Activated T-helper 2 cell treated with anti-CD3 and anti-CD28 coated beads, Interferon-gamma antibody, Interleukin-2, Interleukin-4, amounts not matched to agents 10 μg/mL and 5 μg/mL and 100 μg/mL, durations not matched to agents 14 hours and 24 hours and 36 hours (primary cell): ENCODE measurements at regions not wholly inside any gene's neighbourhood (a gene's known extent, or its start where the extent isn't known, plus 50 kb on each side); places are given as distances from the start of the nearest gene placed in this dataset.
"Not testable (repeated sequence)": the region's sequence is repeated elsewhere in the genome, so short reads cannot be mapped to it uniquely, and the experiment has no call there.

Experiments used
- DNase-seq: peaks from one replicate; pipeline ENCODE4 v3.0.0; 2021; ENCODE audit warnings: low spot score
- H3K27ac Mint-ChIP-seq: one replicate; pipeline ENCODE4 v1.8.0; 2021; ENCODE audit warnings: mixed read lengths
- H3K27me3 Mint-ChIP-seq: one replicate; pipeline ENCODE4 v1.8.0; 2021; ENCODE audit warnings: low read depth, mixed read lengths
- H3K36me3 Mint-ChIP-seq: one replicate; pipeline ENCODE4 v1.8.0; 2021; ENCODE audit warnings: low read depth, mixed read lengths
- H3K4me1 Mint-ChIP-seq: one replicate; pipeline ENCODE4 v1.8.0; 2021; ENCODE audit warnings: low read depth, mixed read lengths
- H3K4me3 Mint-ChIP-seq: one replicate; pipeline ENCODE4 v1.8.0; 2021; ENCODE audit warnings: low read depth, mild to moderate bottlenecking, moderate library complexity, mixed read lengths
- H3K9me3 Mint-ChIP-seq: one replicate; pipeline ENCODE4 v1.8.0; 2021; ENCODE audit warnings: mixed read lengths
- intact Hi-C: fragments of 100-400 bp; cut with micrococcal nuclease; formaldehyde crosslinking; loops from one replicate; pipeline ENCODE4 v1.15.1; 2023

DNA sequence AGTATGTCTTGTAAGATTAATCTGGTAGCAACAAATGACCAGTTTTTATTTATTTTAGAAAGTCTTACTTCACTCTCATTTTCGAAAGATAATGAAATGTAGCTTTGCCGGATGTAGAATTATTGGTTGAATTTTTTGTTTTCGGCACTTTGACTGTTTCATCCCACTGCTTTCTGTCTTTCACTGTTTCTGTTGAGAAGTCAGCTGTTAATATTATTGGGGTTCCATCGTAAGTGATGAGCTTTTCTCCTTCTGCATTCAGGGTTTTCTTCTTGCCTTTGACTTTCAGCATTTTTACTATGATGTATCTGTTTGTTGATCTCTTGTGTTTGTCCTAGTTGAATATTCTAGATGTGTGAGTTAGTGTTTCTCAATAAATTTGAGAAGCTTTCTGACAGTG, 383.4 kb downstream of the PAX1 start:
- H3K27ac Mint-ChIP-seq, result no peak overlapping the region
- no peaks in the 10 kb centered on the region for H3K4me1 Mint-ChIP-seq
- peaks cover 60% of the 10 kb centered on the region for H3K9me3 Mint-ChIP-seq
- H3K36me3 Mint-ChIP-seq, result no peaks in the 10 kb centered on the region
- intact Hi-C loops, result no loop called here
- no peaks in the 10 kb centered on the region for H3K27me3 Mint-ChIP-seq
- no peak overlapping the region for H3K4me3 Mint-ChIP-seq
- no peak for DNase-seq

- Mint-ChIP-seq H3K4me1 (no peaks in the 10 kb centered on the region), H3K4me3 (no peak overlapping the region), H3K27ac (no peak overlapping the region), H3K36me3 (no peaks in the 10 kb centered on the region), H3K9me3 (peaks cover 40% of the 10 kb centered on the region), H3K27me3 (no peaks in the 10 kb centered on the region)
- intact Hi-C loops, result no loop called here
- no peak for DNase-seq
Observed at GRCh38 chr20:22080985-22081384, 375.5 kb downstream of the PAX1 start.

GRCh38 chr20:22074635-22075034, 369.2 kb downstream of the PAX1 start:
- no peaks in the 10 kb centered on the region for H3K27me3 Mint-ChIP-seq
- no peaks in the 10 kb centered on the region for H3K4me1 Mint-ChIP-seq
- no peak overlapping the region for H3K4me3 Mint-ChIP-seq
- no peaks in the 10 kb centered on the region for H3K36me3 Mint-ChIP-seq
- peaks cover 23% of the 10 kb centered on the region for H3K9me3 Mint-ChIP-seq
- DNase-seq, result no peak
- intact Hi-C loops, result no loop called here
- H3K27ac Mint-ChIP-seq, result no peak overlapping the region

DNA sequence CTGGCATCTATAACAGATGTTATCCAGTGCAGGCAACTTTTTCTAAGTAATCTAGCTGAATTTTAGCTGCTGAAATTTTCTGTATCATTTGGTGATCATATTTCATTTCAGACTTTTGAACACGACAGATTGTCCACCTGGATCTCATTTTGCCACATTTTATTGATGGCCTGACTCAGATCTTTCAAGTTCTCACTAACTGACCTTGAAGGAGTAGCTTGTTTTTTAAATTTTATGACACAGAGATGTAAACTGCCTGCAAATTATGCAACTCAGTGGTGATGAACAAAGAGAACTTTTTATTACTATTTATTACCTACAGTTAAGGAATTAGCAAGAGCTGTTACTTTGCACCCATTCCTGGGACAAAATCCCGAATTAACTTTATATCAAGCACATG, 366.4 kb downstream of the PAX1 start:
- peaks cover 38% of the 10 kb centered on the region for H3K9me3 Mint-ChIP-seq
- H3K27ac Mint-ChIP-seq, result no peak overlapping the region
- H3K4me1 Mint-ChIP-seq, result no peaks in the 10 kb centered on the region
- DNase-seq, result no peak
- no peaks in the 10 kb centered on the region for H3K36me3 Mint-ChIP-seq
- intact Hi-C loops, result no loop called here
- no peak overlapping the region for H3K4me3 Mint-ChIP-seq
- no peaks in the 10 kb centered on the region for H3K27me3 Mint-ChIP-seq

DNA sequence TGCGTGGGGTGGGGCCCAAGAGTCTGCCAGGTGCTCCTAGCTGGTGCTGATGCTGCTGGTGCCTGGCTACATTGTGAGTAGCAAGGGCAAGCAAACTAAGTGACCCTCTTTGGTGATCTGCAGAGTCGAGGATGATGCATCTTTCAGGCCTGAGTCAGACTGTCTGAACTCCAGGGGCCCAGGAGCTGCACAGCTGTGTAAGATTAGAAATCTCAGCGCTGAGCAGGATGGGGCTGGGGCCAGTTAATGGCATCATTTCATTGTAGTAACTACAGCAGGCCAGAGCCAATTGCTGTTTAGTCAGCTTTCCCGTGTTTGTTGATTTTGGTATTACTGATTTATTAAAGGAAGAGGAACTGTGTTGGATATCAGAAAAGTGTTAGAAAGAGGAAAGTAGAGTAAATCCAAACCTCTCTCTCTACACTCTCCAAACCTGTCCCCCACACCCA, 365.2 kb downstream of the PAX1 start:
- no peak for DNase-seq
- intact Hi-C loops, result no loop called here
- Mint-ChIP-seq H3K27me3 (no peaks in the 10 kb centered on the region), H3K9me3 (peaks cover 46% of the 10 kb centered on the region), H3K4me1 (no peaks in the 10 kb centered on the region), H3K4me3 (no peak overlapping the region), H3K27ac (no peak overlapping the region), H3K36me3 (no peaks in the 10 kb centered on the region)

DNA sequence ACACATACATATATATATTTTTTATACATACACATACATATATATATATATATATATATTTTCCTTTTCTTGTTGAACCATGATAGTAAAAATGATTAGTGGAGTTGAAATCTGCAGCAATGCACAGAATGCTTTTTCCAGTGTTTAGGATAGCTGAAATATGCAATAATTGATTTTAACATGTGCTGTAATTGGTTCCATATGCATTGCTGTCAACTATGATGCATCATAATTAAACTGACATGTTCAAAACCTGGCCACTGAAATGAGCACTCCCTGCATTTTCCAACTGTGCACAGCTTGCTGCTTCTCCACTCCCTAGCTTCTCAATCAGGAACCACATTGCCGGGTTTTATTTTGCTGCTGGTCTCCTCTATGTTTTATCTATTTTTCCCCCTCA, 358.3 kb downstream of the PAX1 start:
- H3K4me3 Mint-ChIP-seq, result no peak overlapping the region
- H3K9me3 Mint-ChIP-seq, result peaks cover 79% of the 10 kb centered on the region
- H3K27me3 Mint-ChIP-seq, result no peaks in the 10 kb centered on the region
- intact Hi-C loops, result no loop called here
- no peaks in the 10 kb centered on the region for H3K4me1 Mint-ChIP-seq
- no peak for DNase-seq
- H3K36me3 Mint-ChIP-seq, result no peaks in the 10 kb centered on the region
- no peak overlapping the region for H3K27ac Mint-ChIP-seq

DNA sequence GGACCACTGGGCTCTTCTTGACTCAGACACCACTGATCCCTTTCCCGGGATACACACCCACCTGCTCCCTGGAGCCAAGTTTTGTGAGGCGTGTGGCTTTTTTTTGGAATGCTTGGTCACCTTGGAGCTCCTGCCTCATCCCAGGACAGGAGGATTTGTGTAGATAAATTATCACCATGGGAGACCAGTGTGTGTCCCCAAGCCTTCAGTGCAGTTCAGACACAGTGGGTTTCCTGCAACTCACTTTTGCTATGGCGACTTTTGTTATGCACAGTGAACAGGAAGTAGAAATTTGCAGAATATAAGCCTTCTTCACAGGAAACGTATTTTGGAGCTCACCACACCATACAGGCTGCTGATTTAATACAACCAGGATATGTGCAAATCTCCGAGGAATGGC, 357.4 kb downstream of the PAX1 start:
- Mint-ChIP-seq H3K27me3 (no peaks in the 10 kb centered on the region), H3K4me1 (no peaks in the 10 kb centered on the region), H3K36me3 (no peaks in the 10 kb centered on the region), H3K4me3 (no peak overlapping the region), H3K27ac (no peak overlapping the region), H3K9me3 (peaks cover 80% of the 10 kb centered on the region)
- DNase-seq, result no peak
- intact Hi-C loops, result no loop called here

DNA sequence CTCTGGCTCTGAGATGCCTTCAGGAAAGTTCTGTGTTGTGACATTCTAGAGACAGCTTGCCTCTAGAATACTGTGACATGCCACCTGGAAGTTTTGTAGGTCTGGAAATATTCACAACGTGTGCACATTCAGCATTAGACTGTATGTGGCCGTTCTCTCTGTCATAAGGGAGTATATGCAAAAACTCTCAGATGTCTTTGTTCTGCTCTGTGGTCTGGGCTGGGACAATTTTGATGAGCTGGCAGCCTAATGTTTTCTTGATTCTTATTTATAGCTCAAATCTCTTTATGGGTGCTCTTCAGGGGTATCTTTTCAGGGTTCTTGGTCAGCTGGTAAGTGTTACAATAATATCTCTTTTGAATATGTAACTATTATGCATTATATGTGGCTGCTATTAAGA, 355.1 kb downstream of the PAX1 start:
- H3K36me3 Mint-ChIP-seq, result no peaks in the 10 kb centered on the region
- intact Hi-C loops, result no loop called here
- no peak overlapping the region for H3K4me3 Mint-ChIP-seq
- no peaks in the 10 kb centered on the region for H3K27me3 Mint-ChIP-seq
- H3K27ac Mint-ChIP-seq, result no peak overlapping the region
- no peak for DNase-seq
- no peaks in the 10 kb centered on the region for H3K4me1 Mint-ChIP-seq
- H3K9me3 Mint-ChIP-seq, result peaks cover 65% of the 10 kb centered on the region

DNA sequence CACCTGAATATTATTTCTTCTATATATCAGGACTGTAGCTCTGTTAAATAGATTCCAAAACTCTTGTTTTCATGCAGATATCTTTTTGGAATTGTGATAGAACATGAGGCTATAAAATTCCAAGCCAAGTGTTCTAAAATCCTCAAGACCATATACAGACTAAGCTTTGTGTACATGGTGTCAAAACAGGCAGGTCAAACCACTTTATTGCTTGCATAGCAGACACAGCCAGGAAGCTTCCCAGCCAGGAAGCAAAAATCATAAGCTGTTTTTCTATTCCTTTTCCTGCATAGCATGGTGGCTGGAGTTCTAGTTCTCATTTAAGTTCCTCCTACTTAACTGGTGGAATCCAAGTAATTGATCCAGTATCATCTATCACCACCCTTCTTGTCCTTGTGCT, 353.3 kb downstream of the PAX1 start:
- intact Hi-C loops, result no loop called here
- no peak overlapping the region for H3K27ac Mint-ChIP-seq
- H3K36me3 Mint-ChIP-seq, result no peaks in the 10 kb centered on the region
- H3K4me1 Mint-ChIP-seq, result no peaks in the 10 kb centered on the region
- H3K4me3 Mint-ChIP-seq, result no peak overlapping the region
- DNase-seq, result no peak
- H3K9me3 Mint-ChIP-seq, result peaks cover 50% of the 10 kb centered on the region
- H3K27me3 Mint-ChIP-seq, result no peaks in the 10 kb centered on the region

- Mint-ChIP-seq H3K27ac (no peak overlapping the region), H3K36me3 (no peaks in the 10 kb centered on the region), H3K9me3 (peaks cover 39% of the 10 kb centered on the region), H3K4me1 (no peaks in the 10 kb centered on the region), H3K27me3 (no peaks in the 10 kb centered on the region), H3K4me3 (no peak overlapping the region)
- DNase-seq, result no peak
- intact Hi-C loops, result no loop called here
Observed at GRCh38 chr20:22055981-22056380, 350.5 kb downstream of the PAX1 start.

DNA sequence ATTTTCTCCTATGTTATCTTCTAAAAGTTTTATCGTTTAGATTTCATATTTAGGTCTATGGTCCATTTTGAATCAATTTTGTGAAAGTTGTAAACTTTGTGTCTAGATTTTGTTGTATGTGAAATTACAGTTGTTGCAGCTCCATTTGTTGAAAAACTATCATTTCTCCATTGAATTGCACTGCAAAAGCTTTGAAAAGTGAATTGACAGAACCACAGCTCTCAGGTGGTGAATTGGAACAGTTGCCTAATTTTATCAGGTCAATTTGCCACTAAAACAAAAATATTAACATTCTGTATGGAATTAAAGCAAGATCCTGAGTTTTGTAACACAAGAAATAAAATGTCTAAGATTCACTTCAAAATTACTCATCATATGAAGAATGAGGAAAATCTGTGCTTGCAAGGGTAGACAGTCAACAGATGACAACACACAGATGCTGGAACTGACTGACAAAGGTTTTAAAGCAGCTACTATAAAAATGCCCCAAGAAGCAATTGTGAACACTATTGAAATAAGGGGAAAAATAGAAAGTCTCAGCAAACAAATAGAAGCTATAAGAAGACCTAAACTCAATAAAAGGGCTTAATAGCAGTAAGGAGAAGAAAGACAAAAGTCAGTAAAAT, 346.7 kb downstream of the PAX1 start:
- intact Hi-C loops, result no loop called here
- no peak for DNase-seq
- Mint-ChIP-seq H3K4me1 (no peaks in the 10 kb centered on the region), H3K36me3 (no peaks in the 10 kb centered on the region), H3K4me3 (no peak overlapping the region), H3K27me3 (no peaks in the 10 kb centered on the region), H3K27ac (no peak overlapping the region), H3K9me3 (peaks cover 36% of the 10 kb centered on the region)

DNA sequence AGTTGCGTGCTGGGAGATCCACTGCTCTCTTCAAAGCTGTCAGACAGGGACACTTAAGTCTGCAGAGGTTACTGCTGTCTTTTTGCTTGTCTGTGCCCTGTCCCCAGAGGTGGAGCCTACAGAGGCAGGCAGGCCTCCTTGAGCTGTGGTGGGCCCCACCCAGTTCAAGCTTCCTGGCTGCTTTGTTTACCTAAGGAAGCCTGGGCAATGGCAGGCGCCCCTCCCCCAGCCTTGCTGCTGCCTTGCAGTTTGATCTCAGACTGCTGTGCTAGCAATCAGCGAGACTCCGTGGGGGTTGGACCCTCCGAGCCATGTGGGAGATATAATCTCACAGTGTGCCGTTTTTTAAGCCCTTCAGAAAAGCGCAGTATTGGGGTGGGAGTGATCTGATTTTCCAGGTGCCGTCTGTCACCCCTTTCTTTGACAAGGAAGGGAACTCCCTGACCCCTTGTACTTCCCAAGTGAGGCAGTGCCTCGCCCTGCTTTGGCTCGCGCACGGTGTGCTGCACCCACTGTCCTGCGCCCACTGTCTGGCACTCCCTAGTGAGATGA, 340.6 kb downstream of the PAX1 start:
- H3K4me1 Mint-ChIP-seq, intact Hi-C loops, H3K4me3 Mint-ChIP-seq, H3K27me3 Mint-ChIP-seq, DNase-seq, H3K36me3 Mint-ChIP-seq, H3K27ac Mint-ChIP-seq: not testable (repeated sequence)
- peaks cover 48% of the 10 kb centered on the region for H3K9me3 Mint-ChIP-seq

DNA sequence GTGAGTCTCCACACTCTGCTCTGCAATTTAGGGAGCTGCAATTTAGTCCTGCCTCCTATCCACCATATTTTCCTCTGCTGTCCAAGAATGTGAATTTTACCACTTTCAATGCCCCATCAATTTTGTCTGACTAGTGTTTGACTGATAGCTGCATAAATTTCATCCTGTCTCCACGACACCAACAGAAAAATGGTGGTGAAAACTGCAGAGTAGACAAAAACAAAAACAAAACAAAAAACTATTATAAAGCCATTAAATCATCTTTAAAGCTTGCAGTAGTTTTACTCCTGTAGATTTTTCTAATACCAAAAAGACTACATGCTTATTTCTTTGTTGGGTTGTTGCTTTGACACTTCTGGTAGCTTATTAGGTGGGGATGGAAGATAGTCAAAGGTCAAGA, 322.0 kb downstream of the PAX1 start:
- no peaks in the 10 kb centered on the region for H3K4me1 Mint-ChIP-seq
- H3K9me3 Mint-ChIP-seq, result peaks cover 46% of the 10 kb centered on the region
- intact Hi-C loops, result no loop called here
- H3K27me3 Mint-ChIP-seq, result no peaks in the 10 kb centered on the region
- no peak overlapping the region for H3K27ac Mint-ChIP-seq
- H3K36me3 Mint-ChIP-seq, result no peaks in the 10 kb centered on the region
- H3K4me3 Mint-ChIP-seq, result no peak overlapping the region
- DNase-seq, result no peak

DNA sequence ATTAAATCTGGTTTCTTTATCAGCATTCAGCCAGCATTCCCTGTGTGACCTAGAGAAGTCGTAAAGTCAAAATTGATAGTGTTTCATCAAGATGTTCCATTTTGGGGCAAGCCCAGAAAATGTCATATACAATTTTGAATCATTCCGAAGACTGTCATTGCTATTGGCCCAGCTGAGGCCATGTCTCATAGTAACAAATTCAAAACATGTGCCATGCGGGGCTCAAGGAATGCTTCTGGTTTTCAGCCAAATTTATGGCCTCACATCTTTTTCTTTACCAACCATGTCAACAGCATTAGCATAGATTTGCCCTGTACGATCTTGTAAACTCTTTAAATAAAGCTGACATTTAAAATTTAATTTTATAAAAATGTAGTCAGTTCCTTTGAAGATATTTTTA, 314.7 kb downstream of the PAX1 start:
- Mint-ChIP-seq H3K27me3 (no peaks in the 10 kb centered on the region), H3K27ac (no peak overlapping the region), H3K36me3 (no peaks in the 10 kb centered on the region), H3K4me3 (no peak overlapping the region), H3K9me3 (peaks cover 44% of the 10 kb centered on the region), H3K4me1 (no peaks in the 10 kb centered on the region)
- intact Hi-C loops, result no loop called here
- DNase-seq, result no peak
